Large intestine (tissue), 3 donors: ENCODE measurements at regions not wholly inside any gene's neighbourhood (a gene's known extent, or its start where the extent isn't known, plus 50 kb on each side); places are given as distances from the start of the nearest gene placed in this dataset.

Experiments
- DNase-seq, 2 donors: peaks; one replicate each; pipeline versions ENCODE4 v3.0.0 to v3.0.0-alpha.2; 2013
- H3K27ac ChIP-seq: one replicate; pipeline ENCODE4 v1.5.1; 2013; ENCODE audit warnings: low read length
- H3K27me3 ChIP-seq: 2 replicates; pipeline ENCODE4 v1.6.1; 2013; ENCODE audit warnings: low read length; ENCODE audit not compliant: control insufficient read depth, insufficient read depth
- H3K36me3 ChIP-seq: 2 replicates; pipeline ENCODE4 v1.6.1; 2013; ENCODE audit warnings: low read length; ENCODE audit not compliant: control insufficient read depth, insufficient read depth
- H3K4me1 ChIP-seq: one replicate; pipeline ENCODE4 v1.6.1; 2013; ENCODE audit warnings: low read length; ENCODE audit not compliant: control insufficient read depth, insufficient read depth
- H3K4me3 ChIP-seq: one replicate; pipeline ENCODE4 v1.5.1; 2013; ENCODE audit warnings: low read length
- H3K9me3 ChIP-seq: one replicate; pipeline ENCODE4 v1.6.1; 2013; ENCODE audit warnings: mild to moderate bottlenecking, low read depth, low read length, moderate library complexity; ENCODE audit not compliant: control insufficient read depth
- WGBS: methylation state at CpG from one replicate; pipeline ENCODE4 v1.1.5; 2013; ENCODE audit warnings: low lambda C conversion rate; ENCODE audit not compliant: insufficient coverage; 5-methylcytosine and 5-hydroxymethylcytosine counted together

DNA sequence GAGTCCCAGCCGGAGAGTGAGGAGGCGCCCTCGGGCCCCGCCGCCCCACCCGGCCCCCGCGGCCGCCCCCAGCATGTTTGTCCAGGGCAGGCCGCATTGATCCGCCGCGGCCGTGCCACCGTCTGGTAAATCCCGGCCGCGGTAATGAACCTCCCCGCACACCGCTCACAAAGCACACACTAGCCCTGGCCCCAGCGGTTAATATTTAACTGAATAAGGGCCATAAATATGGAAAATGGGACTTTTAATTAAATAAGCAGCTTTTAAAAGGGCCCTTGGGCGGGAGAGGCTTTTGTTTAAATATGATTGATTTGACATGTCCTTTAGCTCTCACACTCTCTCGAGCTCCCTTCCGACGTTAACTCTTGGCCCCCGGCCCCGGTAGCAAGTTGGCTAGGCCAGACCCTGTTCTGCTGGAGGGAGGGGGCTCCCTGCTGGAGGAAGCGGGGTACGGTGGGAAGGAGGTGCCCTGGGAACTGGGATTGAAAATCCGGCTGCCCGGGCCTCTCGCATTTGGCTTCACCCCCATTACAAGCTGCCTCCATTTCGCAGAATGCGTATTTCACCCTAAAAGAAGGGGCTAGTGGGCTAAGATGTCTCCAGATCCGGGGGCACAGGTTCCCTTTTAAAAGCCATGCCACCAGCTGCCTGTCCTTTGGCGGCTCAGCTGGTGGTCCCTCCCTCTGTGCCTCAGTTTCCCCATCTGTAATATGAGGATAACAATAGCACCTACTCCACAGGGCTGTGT lies 199.8 kb downstream of the RBM19 start:
- DNase-seq: peak; percentile 31 to 81
- Histone ChIP-seq H3K27me3 (peaks cover 27% of the 10 kb centered on the region), H3K9me3 (no peaks in the 10 kb centered on the region), H3K4me3 (no peak overlapping the region), H3K36me3 (no peaks in the 10 kb centered on the region), H3K4me1 (peaks cover 3% of the 10 kb centered on the region), H3K27ac (no peak overlapping the region)
- 40% methylated on average over 1 of the region's 36 CpGs for WGBS

DNA sequence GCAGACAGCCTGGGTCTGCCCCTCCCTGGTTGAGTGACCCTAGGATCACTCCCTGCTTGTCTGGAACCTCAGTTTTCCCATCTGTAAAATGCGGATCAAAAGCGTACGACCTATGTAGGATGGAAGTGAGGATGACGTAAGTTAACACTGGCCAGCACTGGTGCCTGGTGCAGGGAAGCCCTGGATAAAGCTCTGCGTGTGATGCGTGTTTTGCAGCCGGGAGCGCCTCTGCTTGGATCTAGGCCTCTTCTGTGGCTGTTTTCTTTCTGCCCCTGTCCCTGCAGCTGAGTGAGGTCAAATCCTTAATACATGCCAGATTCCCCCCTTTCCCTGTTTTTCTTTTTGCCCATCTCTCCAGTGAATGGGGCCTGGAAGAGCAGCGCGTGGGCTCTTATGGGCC lies 201.5 kb downstream of the RBM19 start:
- H3K4me1 ChIP-seq: no peaks in the 10 kb centered on the region
- H3K36me3 ChIP-seq: no peaks in the 10 kb centered on the region
- peaks cover 35% of the 10 kb centered on the region for H3K27me3 ChIP-seq
- H3K27ac ChIP-seq: no peak overlapping the region
- DNase-seq: no peak
- no peak overlapping the region for H3K4me3 ChIP-seq
- WGBS: no CpG with 5 or more reads among the region's 10 CpGs
- H3K9me3 ChIP-seq: no peaks in the 10 kb centered on the region

DNA sequence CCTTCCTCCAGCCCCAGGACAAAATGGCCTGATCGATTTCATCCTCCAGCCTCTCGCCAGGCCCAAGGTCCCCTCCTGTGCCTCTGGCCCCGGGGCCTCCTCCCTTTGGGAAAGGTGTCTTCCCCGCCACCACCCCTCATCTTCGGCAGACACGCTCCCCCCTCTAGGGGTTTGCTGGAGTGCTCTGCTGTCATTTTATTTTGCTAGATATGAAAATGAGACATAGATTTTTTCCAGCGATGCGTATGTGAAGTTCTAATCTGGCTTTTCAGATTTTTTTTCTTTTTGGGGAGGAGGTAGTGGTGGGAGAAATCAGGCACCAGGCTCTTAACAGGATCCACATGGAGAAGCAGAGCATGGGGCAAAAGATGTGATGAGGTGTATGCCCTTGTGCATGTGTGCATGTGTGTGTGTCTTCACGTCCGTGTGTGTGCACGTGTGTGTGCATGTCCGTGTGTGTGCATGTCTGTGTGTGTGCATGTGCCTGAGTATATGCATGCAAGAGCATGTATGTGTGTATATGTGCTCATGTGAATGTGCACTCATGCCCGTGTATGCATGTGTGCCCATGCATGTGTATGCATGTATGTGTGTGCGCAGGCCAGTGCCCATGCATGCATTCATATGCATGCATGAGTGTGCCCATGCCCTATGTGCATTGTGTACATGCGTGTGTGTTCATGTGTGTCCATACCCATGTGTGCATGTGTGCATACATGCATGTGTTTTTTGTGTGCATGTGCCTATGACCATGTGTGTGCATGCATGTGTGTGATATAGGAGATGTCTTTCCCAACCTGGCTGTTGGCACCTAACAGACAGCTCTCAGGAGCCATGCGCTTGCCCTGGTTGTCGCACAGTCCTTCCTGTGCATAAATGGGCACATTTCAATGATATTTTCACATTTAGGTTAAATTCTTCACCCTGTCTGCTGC lies 203.0 kb downstream of the RBM19 start:
- Histone ChIP-seq H3K4me1 (no peaks in the 10 kb centered on the region), H3K9me3 (no peaks in the 10 kb centered on the region), H3K4me3 (no peak overlapping the region), H3K27me3 (peaks cover 40% of the 10 kb centered on the region), H3K27ac (no peak overlapping the region), H3K36me3 (no peaks in the 10 kb centered on the region)
- 67% methylated on average over 2 of the region's 17 CpGs for WGBS
- DNase-seq: no peak

DNA sequence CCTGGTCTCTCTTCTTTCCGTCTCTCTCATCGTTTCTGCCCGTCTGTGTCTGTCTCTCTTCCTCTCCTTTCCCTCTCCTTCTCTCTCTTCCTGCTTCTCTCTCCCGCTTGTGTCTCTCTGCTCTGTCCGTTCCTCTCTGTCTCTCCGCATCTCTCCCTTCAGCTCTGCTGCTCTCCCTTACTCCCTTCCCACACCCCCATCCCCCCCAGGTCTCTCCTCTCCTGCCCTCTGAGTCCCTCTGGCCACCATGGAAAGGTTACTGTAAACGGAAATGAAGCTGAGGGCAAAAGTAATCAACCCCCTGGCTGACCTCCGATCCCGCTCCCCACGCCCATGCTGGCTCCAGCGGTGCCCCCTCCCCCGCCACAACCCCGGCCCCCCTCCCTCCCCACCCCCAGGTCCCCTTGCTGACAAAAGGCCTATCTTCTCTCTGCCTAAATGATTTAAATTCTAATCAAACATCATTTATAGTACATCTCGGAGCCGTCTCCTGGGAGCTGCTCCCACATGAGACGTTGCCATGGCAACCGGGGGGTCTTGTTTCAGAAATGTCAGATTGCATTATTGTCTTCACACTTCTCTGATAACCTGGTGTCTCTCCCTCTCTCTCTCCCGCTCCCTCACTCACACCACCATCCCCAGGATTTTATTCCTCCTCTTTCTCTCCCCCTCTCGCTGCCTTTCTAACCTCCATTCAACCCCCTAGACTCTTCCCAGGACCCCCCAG lies 203.8 kb downstream of the RBM19 start:
- Histone ChIP-seq H3K4me3 (no peak overlapping the region), H3K9me3 (no peaks in the 10 kb centered on the region), H3K27ac (no peak overlapping the region), H3K36me3 (no peaks in the 10 kb centered on the region), H3K27me3 (peaks cover 40% of the 10 kb centered on the region), H3K4me1 (no peaks in the 10 kb centered on the region)
- no peak for DNase-seq
- 26% methylated on average over 11 of the region's 19 CpGs for WGBS

DNA sequence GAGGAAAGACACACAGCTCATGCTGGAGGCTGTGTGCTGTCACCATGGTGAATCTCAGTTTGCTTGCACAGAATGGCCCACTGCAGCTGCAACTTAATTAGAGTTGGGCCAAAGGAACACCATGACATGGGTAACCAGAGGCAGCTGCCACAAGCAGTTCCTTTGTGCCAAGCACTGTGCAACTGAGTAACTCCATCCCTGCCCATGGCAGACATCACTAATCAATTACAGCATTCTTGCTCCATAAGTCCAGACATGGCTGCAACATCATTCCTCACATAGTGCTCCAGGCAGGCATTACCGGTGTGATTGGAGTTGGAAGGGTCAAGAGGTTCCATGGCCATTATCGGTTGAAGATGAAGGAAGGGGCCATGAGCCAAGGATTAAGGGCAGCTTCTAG lies 207.0 kb downstream of the RBM19 start:
- Histone ChIP-seq H3K4me1 (no peaks in the 10 kb centered on the region), H3K36me3 (no peaks in the 10 kb centered on the region), H3K27me3 (peaks cover 37% of the 10 kb centered on the region), H3K27ac (no peak overlapping the region), H3K9me3 (no peaks in the 10 kb centered on the region), H3K4me3 (no peak overlapping the region)
- DNase-seq: no peak
- WGBS: no CpG with 5 or more reads among the region's 2 CpGs

DNA sequence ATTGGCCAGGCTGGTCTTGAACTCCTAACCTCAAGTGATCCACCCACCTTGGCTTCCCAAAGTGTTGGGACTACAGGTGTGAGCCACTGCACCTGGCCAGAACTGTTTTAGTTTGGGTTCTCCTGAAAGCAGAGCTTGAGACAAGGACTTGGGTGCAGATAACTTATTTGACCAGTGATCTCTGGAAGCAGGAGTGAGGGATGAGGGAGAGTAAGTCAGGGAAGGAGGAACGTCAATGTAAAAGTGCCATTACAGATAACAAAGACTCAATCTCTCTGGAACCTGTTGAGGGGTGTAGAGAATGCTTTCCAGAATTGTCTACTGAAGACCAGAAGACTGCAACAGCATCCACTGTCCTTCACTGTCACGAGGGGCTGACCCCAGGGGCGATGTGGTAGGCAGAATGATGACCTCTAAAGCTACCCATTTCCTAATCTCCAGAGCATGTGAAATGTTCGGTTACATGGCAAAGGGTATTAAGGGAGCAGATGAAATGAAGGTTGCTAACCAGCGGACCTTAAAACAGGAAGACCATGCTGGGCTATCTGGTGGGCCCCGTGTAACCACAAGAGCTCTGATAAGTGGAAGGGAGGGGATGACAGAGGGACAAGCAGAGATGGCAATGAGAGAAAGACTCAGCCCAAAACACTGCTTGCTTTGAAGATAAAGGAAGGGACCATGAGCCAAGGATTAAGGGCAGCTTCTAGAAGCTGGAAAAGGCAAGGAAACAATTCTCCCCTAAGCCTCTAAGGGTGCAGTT lies 207.8 kb downstream of the RBM19 start:
- WGBS: 20% methylated on average over 1 of the region's 6 CpGs
- H3K36me3 ChIP-seq: no peaks in the 10 kb centered on the region
- H3K4me3 ChIP-seq: no peak overlapping the region
- H3K9me3 ChIP-seq: no peaks in the 10 kb centered on the region
- H3K4me1 ChIP-seq: no peaks in the 10 kb centered on the region
- H3K27me3 ChIP-seq: peaks cover 34% of the 10 kb centered on the region
- DNase-seq: no peak
- no peak overlapping the region for H3K27ac ChIP-seq

DNA sequence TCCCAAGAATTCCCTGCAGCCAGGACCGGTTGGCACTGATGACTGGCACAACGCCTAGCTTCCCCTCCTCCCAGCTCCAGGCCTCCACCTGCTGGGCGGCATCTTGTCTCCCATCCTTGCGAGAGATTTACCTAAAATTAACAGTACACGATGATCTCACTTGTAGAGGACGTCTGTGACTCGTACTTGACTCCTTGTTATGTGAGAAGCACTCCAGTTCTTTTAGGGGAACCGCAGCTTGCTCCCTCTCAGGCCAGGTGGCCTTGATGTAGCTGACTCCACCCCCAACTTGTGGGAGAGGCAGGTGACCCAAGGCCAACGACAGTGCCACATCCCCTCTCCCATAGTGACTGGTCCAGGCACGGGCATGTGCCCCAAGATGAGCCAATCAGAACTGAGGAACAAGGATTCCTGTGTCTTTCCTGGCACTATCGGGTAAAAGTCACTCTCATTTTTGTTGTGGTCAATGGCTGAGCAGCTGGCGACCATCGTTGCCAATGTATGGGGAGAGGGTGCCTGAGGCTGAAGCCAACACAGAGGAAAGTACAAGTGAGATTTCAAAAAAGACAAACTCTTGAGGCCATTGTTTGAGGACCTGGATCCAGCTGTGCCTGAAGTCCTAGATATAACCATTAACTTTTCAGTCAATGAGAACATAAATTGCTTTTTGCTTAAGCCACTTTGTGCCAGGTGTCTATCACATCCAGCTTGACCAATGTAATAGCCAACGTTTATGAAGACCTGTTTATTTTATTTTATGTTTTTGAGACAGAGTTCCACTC lies 208.7 kb downstream of the RBM19 start:
- WGBS: no CpG with 5 or more reads among the region's 14 CpGs
- Histone ChIP-seq H3K36me3 (no peaks in the 10 kb centered on the region), H3K9me3 (no peaks in the 10 kb centered on the region), H3K4me3 (no peak overlapping the region), H3K4me1 (no peaks in the 10 kb centered on the region), H3K27ac (no peak overlapping the region), H3K27me3 (peaks cover 25% of the 10 kb centered on the region)
- DNase-seq: no peak

DNA sequence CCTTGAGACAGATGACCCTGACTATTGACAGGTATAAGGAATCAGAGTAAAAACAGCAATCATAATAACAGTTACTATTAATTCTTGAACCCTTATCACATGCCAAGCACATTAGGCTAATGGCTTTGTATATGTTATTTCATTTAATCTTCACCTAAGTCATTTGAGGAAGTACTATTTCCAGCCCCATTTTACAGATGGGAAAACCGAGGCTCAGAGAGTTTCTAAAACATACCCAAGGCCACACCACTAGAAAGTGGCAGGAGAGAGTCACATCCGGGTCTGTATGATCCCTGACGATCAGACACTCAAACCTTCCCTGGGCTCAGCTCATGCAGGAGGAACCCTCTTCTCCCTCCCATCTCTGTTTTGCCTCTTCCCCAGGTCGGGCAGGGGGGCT lies 209.5 kb downstream of the RBM19 start:
- 60% methylated on average over 1 of the region's 4 CpGs for WGBS
- peaks cover 19% of the 10 kb centered on the region for H3K27me3 ChIP-seq

DNA sequence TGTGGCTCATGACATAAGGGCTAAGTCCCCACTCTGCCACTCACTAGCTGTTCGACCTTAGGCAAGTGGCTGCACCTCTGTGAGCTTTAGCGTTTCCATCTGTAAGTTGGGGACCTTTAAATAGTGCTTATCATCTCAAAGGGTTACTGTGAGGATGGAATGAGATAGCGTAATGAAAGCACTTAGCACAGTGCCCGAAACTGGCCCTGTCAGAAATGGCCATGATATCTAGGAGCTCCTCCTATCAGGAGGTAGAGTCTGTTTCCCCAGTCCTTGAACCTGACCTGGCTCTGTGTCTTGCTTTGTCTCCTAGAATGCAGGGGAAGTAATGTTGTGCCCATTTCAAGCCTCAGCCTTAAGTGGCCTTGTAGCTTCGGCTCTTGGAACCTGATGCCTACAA lies 211.0 kb downstream of the RBM19 start:
- no CpG with 5 or more reads among the region's 5 CpGs for WGBS
- peaks cover 9% of the 10 kb centered on the region for H3K27me3 ChIP-seq
- no peaks in the 10 kb centered on the region for H3K36me3 ChIP-seq
- no peaks in the 10 kb centered on the region for H3K4me1 ChIP-seq
- H3K4me3 ChIP-seq: no peak overlapping the region
- no peaks in the 10 kb centered on the region for H3K9me3 ChIP-seq
- H3K27ac ChIP-seq: no peak overlapping the region
- no peak for DNase-seq

More for the DNA sequence above, 209.5 kb downstream of the RBM19 start:
- no peak for DNase-seq
- Histone ChIP-seq H3K27ac (no peak overlapping the region), H3K36me3 (no peaks in the 10 kb centered on the region), H3K9me3 (no peaks in the 10 kb centered on the region), H3K4me3 (no peak overlapping the region), H3K4me1 (no peaks in the 10 kb centered on the region)
